ENCODE measurements at regions not wholly inside any gene's neighbourhood (a gene's known extent, or its start where the extent isn't known, plus 50 kb on each side); places are given as distances from the start of the nearest gene placed in this dataset.

- Histone ChIP-seq H3K9me3 (ENCODE audit: control insufficient read depth in 1 of 2, insufficient read depth in 1 of 2, low read depth in 1 of 2, low read length in 2 of 2) (no peaks in the 10 kb centered on the region), H3K36me3 (ENCODE audit: control insufficient read depth in 1 of 2, insufficient read depth in 2 of 2, low read length in 2 of 2) (no peaks in the 10 kb centered on the region), H2AFZ (ENCODE audit: low read depth, low read length, poor library complexity, severe bottlenecking) (no peak overlapping the region), H4K20me1 (ENCODE audit: insufficient read depth) (no peaks in the 10 kb centered on the region; the same call in 1 of the 2 replicates), H3K4me3 (replicated peaks in 1 of 2; ENCODE audit: low read depth in 1 of 2, low read length in 2 of 2) (no peak overlapping the region), H3K9me2 (ENCODE audit: insufficient read depth) (no peaks in the 10 kb centered on the region), H3K9ac (ENCODE audit: low read length) (no peak overlapping the region), H3K4me1 (ENCODE audit: control insufficient read depth in 1 of 2, insufficient read depth in 2 of 2, low read length in 2 of 2) (no peaks in the 10 kb centered on the region), H3K27me3 (ENCODE audit: insufficient read depth, low read length) (peaks cover 12% of the 10 kb centered on the region; the same call in 1 of the 2 replicates), H3K4me2 (ENCODE audit: low read length) (no peak overlapping the region), H3K79me2 (ENCODE audit: insufficient read depth, low read length) (no peaks in the 10 kb centered on the region), H3K27ac (ENCODE audit: low read depth, low read length) (no peak overlapping the region)
- ChIA-PET RAD21 (ENCODE audit: low non-redundant PET in 1 of 2, low total read pairs in 2 of 2, uncharacterized antibody in 2 of 2, unreplicated experiment in 2 of 2) (no interaction called here), POLR2A (no interaction called here), CTCF (no interaction called here)
- ATAC-seq: no peak
- no TSS peak for BruUV-seq (replicated peaks)
- DNase-seq (ENCODE audit: low read depth, low spot score): no peak
- TF ChIP-seq ZNF274 (IDR thresholded peaks at IDR 0.05; ENCODE audit: low read depth, low read length) (no peak), JUND (IDR thresholded peaks at IDR 0.05) (no peak), ZFX (IDR thresholded peaks at IDR 0.05) (no peak), POLR2AphosphoS5 (IDR thresholded peaks at IDR 0.05; ENCODE audit: low read depth, low read length) (no peak), EGR1 (IDR thresholded peaks at IDR 0.05; ENCODE audit: low read depth) (no peak), YY1 (IDR thresholded peaks at IDR 0.05; ENCODE audit: extremely low read depth, insufficient replicate concordance, low read depth, low read length) (no peak), SP1 (IDR thresholded peaks at IDR 0.05; ENCODE audit: low read depth) (no peak), SRF (IDR thresholded peaks at IDR 0.05; ENCODE audit: low read depth) (no peak)
- intact Hi-C loops (cut with micrococcal nuclease): no loop called here
These were observed 478.9 kb upstream of the GOLIM4 start for GRCh38 chr3:168574455-168575158.

- CTCF ChIA-PET: no interaction called here
- TF ChIP-seq ZNF274 (IDR thresholded peaks at IDR 0.05; ENCODE audit: low read depth, low read length): no peak
- TF ChIP-seq MAX (IDR thresholded peaks at IDR 0.05): no peak
- TF ChIP-seq RAD21 (IDR thresholded peaks at IDR 0.05; ENCODE audit: low read depth): no peak
- no peak for TF ChIP-seq TCF7L2 (IDR thresholded peaks at IDR 0.05; ENCODE audit: borderline replicate concordance, extremely low read depth, insufficient read depth, insufficient read length)
- TF ChIP-seq EGR1 (IDR thresholded peaks at IDR 0.05; ENCODE audit: low read depth): no peak
- TF ChIP-seq REST (IDR thresholded peaks at IDR 0.05; ENCODE audit: low read depth): no peak
- no peak for TF ChIP-seq CTCF (IDR thresholded peaks at IDR 0.05 in 2 of 3, conservative IDR thresholded peaks at IDR 0.05 in 1 of 3; ENCODE audit: borderline replicate concordance in 1 of 3, insufficient read depth in 1 of 3, low read depth in 2 of 3, low read length in 2 of 3)
These were observed 474.9 kb upstream of the GOLIM4 start for GRCh38 chr3:168570404-168571155.

More at GRCh38 chr3:168570404-168571155, 474.9 kb upstream of the GOLIM4 start:
- no peak for DNase-seq (ENCODE audit: low read depth, low spot score)
- Histone ChIP-seq H3K9me3 (ENCODE audit: control insufficient read depth in 1 of 2, insufficient read depth in 1 of 2, low read depth in 1 of 2, low read length in 2 of 2) (no peaks in the 10 kb centered on the region), H3K27ac (ENCODE audit: low read depth, low read length) (no peak overlapping the region), H3K36me3 (ENCODE audit: control insufficient read depth in 1 of 2, insufficient read depth in 2 of 2, low read length in 2 of 2) (no peaks in the 10 kb centered on the region), H3K4me1 (ENCODE audit: control insufficient read depth in 1 of 2, insufficient read depth in 2 of 2, low read length in 2 of 2) (no peaks in the 10 kb centered on the region), H3K4me3 (replicated peaks in 1 of 2; ENCODE audit: low read depth in 1 of 2, low read length in 2 of 2) (no peak overlapping the region), H4K20me1 (ENCODE audit: insufficient read depth) (no peaks in the 10 kb centered on the region; the same call in 1 of the 2 replicates), H2AFZ (ENCODE audit: low read depth, low read length, poor library complexity, severe bottlenecking) (no peak overlapping the region), H3K4me2 (ENCODE audit: low read length) (no peak overlapping the region), H3K27me3 (ENCODE audit: insufficient read depth, low read length) (no peaks in the 10 kb centered on the region), H3K9ac (ENCODE audit: low read length) (no peak overlapping the region), H3K9me2 (ENCODE audit: insufficient read depth) (no peaks in the 10 kb centered on the region), H3K79me2 (ENCODE audit: insufficient read depth, low read length) (no peaks in the 10 kb centered on the region)
- POLR2A ChIA-PET: no interaction called here
- intact Hi-C loops (cut with micrococcal nuclease): no loop called here
- RAD21 ChIA-PET (ENCODE audit: low non-redundant PET in 1 of 2, low total read pairs in 2 of 2, uncharacterized antibody in 2 of 2, unreplicated experiment in 2 of 2): no interaction called here
- ATAC-seq: no peak
- no TSS peak for BruUV-seq (replicated peaks)
